Urothelium cell line (cell line): ENCODE measurements at regions not wholly inside any gene's neighbourhood (a gene's known extent, or its start where the extent isn't known, plus 50 kb on each side); places are given as distances from the start of the nearest gene placed in this dataset.

Experiments used
- DNase-seq: peaks from one replicate; pipeline ENCODE4 v3.0.0; 2011; ENCODE audit warnings: low spot score, mixed read lengths
- FAIRE-seq: peaks from 2 replicates; lab custom pipeline; 2011; peaks lifted over from hg19 to GRCh38; lab: Jason Lieb, UNC

DNA sequence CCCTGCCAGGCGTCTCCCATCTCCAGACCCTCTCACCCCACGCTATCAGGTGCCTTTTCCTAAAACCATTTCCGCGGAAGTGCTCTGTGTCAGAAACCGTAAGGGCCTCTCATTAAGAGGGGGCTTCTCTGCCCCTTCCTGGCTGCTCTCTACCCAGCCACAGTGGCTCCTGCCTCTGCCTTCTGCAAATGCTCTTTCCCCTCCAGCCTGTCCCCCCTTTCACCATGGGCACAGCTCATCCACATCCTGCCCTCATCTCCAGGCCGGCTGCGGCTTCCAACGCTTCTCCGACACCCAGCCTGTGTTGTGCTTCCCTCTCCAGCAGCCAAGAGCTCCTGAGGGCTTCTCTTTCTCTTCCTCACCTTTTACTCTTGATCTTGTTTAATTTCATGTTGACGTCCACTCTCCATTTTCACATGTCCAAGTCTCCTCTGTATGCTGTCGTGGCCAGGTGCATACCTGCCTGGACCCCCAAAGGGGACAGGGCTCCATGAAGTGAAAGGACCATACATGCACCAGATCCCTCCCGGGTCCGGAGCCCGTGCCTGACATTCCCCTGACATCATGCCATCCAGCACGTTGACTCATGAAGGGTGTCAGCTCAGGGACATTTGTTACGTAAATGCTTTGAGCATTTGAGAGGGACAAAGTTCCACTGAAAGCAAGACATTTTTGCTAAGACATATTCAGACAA, 306.5 kb downstream of the AJAP1 start:
- no peak for DNase-seq

DNA sequence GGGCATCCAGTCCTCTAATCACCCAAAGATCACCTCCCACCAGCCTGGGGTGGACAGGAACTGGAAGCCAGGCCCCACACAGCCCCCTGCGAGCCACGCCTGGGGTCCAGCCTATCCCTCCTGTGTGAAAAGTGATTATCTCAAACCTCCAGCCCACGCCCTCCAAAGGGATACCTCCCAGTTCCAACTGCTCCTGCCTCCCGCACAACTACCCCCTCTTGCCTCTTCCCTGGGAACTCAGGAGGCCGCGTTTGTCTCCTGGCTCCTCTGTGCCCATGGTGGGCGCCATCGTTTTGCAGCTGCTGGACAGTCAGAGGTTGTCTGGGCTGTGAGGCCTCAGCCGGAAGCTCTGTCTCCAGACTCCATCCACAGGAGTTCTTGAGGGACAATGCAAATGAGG, 305.9 kb downstream of the AJAP1 start:
- no peak for FAIRE-seq
- no peak for DNase-seq

More for the DNA sequence above, 306.5 kb downstream of the AJAP1 start:
- no peak for FAIRE-seq

GRCh38 chr1:4959216-4959615, 304.8 kb downstream of the AJAP1 start:
- no peak for FAIRE-seq
- DNase-seq = no peak

- FAIRE-seq = no peak
Observed at GRCh38 chr1:4957027-4957426, 302.6 kb downstream of the AJAP1 start.

GRCh38 chr1:4954392-4954791, 300.0 kb downstream of the AJAP1 start:
- FAIRE-seq (no peak), DNase-seq (no peak)

More at GRCh38 chr1:4957027-4957426, 302.6 kb downstream of the AJAP1 start:
- DNase-seq = no peak

DNA sequence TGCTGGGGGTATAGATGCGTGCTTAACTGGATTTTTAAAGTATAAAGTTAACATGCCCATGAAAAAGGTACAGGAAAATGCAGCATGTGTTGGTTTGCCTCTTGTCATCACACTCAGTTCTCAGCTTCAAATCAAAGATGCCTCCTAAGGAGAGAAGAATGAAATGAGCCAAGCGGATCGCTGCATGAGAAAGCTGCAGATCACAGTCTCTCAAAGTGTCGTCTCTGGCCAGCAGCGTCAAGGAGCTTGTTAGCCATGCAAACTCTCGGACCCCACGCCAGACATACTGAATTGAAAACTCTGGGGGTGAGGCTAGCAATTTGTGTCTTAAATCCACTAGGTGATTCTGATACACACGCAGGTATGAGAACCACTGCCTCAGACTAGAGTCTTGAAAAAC, 297.2 kb downstream of the AJAP1 start:
- no peak for DNase-seq
- no peak for FAIRE-seq

DNA sequence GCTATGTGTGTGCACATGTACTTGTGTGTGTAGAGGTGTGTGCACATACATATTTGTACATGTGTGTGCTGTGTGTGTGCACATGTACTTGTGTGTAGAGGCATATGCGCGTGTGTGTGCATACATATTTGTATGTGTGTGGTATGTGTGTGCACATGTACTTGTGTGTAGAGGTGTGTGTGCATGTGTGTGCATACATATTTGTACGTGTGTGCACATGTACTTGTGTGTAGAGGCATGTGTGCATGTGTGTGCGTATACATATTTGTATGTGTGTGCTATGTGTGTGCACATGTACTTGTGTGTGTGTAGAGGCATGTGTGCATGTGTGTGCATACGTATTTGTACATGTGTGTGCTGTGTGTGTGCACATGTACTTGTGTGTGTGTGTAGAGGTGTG, 291.9 kb downstream of the AJAP1 start:
- no peak for DNase-seq

GRCh38 chr1:4944911-4945310, 290.5 kb downstream of the AJAP1 start:
- FAIRE-seq (no peak), DNase-seq (no peak)

More for the DNA sequence above, 291.9 kb downstream of the AJAP1 start:
- peak; percentile 71 for FAIRE-seq

DNA sequence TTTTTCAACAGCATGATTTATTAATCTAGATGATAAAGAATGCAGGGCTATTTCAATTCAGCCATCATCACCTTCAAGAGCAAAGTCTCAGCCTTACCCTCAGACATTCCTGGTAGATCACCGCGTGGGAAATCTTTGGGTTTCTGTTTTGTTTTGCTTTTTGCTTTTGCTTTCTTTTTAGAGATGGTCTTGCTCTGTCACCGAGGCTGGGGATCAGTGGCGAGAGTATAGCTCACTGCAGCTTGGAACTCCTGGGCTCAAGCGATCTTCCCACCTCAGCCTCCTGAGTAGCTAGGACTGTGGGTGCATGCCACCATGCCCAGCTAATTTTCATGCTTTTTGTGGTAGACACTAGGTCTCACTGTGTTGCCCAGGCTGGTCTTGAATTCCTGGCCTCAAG, 289.7 kb downstream of the AJAP1 start:
- DNase-seq (no peak), FAIRE-seq (no peak)

- FAIRE-seq = peak; percentile 98
- no peak for DNase-seq
Observed at GRCh38 chr1:4939266-4939665, 284.9 kb downstream of the AJAP1 start.

- FAIRE-seq (no peak), DNase-seq (no peak)
Observed at GRCh38 chr1:4937876-4938534, 283.6 kb downstream of the AJAP1 start.

DNA sequence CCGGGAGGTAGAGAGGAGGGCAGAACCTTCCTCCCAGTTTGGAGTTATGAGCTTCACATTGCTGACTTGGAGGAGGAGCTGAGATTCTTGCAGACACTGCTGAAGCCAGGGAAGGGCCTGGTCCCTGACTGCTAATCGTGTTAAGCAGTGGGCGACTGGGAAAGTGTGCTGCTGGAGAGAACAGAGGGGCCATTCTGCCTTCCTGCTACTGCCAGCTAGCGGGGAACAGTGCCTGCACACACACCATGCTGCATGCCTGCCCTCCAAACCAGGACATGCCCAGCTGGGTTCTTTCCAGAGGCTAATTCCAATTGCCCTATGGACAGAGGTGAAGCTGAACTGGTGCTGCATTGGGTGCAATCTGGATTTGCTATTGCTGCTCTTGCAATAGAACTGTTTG, 281.4 kb downstream of the AJAP1 start:
- no peak for FAIRE-seq
- no peak for DNase-seq

DNA sequence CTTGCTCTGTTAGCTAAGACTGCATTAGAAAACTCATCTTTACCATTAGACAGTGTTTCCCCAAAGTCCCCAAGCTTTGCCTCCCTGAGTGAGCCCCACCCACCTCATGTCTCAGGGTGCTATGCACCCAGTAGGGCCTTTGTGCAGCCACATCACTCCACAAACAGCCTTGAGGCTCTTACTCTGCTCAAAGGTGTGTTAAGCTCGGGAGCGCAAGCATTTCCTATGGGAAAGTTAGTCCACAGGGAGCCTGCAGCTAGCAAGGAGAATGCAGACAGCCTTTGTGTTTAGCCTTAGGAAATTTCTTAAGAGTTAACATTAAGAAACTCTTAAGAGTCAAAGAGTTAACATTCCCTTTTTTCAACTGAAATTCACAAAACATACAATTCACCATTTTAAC, 278.8 kb downstream of the AJAP1 start:
- FAIRE-seq (no peak), DNase-seq (no peak)

DNA sequence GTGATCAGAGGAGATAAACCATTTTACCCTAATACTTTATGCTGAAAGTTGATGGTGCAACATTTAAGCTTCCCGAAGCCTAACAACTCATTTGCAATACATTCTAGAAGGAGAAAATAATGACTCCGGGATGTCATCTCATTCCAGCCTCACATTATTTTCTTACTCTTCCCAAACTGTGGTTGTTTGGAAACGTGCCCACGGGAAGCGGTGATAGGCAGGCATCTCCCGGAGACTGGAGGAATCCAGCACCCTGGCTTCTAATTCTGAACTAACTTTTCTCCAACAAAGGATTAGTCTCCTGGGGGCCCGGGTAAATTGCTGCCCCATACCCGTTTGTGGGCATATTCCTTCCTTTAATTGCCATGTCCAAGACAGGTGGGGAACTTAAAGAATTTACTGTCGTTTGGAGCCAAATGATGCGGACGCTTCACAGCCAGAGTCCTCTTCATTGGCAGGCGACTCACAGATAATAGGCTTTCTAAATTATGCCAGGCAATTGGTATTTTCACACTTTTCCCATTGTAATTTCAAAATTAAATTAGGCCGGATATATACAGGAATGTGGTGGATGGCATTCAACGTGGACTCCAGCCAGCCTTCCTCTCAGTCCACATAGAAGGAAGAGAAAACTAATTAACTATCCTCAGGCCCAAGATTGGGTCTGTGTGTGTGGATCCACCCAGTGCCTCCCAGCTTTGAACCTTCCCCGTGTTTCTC, 278.1 kb downstream of the AJAP1 start:
- DNase-seq (no peak), FAIRE-seq (no peak)

DNA sequence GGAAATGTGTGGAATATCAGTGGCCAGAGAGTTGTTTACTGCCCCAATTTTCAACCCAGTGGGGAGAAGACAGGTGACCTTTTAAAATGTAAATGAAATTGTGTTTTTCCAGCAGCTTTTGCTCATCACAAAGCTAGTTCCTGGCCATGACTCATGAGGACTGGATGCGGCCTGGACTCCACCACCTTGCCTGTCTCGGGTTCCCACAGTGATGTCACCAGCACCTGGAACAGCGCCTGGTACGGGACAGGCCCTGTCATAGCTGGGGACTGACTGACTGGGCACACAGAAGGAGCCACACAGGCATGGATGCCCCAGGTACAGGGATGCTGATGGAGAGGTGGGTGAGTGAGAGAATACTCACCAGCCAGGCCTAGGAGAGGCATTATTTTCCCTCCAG, 277.1 kb downstream of the AJAP1 start:
- no peak for FAIRE-seq
- peak; percentile 81 for DNase-seq

DNA sequence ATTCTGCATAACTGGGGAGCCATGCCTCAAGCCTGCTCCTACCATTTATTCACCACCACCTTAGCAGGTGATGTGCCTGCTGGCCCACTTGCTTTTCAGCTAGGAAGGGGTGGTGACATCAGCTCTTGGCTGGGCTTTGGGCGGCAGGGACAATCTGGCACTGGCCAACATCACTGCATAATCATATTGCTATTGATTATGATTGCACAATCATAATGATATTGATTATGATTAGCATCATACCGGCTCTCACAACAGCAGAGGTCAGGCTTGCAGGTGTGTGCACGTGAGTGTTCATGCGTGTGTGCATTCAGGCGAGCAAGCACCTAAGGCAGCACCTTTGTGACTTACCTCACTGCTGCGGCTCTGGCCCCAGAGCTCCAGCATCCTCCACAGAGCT, 273.8 kb downstream of the AJAP1 start:
- DNase-seq = no peak
- no peak for FAIRE-seq

DNA sequence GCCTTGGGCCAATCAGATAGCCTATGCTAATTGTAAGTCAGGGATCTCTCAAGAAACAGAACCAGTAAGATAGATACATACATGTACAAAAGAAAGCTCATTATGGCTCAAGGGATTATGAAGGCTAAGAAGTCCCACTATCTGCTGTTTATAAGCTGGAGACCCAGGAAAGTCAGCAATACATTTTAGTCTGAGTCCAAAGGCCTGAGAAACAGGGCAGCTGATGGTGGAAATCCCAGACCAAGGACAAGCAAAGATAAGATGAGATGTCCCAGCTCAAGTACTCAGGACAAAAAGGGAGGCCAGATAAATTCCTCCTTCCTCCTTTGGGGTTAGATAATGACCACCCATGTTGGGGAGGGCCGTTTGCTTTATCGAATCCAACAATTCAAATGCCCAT, 269.9 kb downstream of the AJAP1 start:
- DNase-seq = no peak
- FAIRE-seq = no peak

- DNase-seq (no peak), FAIRE-seq (no peak)
Observed at GRCh38 chr1:4916610-4917009, 262.2 kb downstream of the AJAP1 start.

DNA sequence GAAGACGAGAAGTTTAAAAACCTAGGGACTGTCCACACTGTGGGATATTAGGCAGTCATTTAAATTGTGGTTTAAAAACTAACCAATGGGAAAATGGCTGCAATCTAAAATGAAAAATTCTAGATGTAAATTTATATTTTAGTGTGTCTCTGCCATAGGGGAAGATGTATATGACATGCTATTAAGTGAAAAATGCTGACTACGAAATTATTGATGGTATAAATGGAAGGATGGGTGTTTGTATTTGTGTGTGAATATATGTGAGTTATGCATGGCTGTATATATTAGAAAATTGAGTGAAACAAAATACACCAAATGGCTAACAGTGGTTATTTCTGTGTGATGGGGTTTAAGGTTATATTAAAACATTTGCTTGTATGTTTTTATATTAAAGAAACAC, 260.7 kb downstream of the AJAP1 start:
- FAIRE-seq (no peak), DNase-seq (no peak)

GRCh38 chr1:4908486-4908885, 254.1 kb downstream of the AJAP1 start:
- FAIRE-seq (no peak), DNase-seq (no peak)

DNA sequence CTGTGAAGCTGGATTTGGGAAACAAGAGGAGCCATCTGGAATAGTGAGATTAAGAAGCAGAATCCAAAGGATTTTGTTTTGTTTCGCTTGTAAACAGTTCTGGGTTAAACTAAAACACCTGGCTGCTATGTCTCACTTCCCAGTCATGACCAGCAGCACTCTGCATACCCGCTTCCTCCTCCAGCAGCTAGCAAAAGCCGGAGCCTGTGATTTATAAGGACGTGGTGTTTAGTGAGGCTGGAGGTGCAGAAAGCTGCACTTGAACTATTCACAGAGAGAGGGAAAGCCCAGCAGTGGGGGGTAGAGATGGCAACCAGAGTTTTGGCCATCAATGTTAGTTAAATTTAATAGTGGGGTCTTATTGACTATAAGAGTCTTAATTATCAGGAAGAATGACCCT, 240.2 kb downstream of the AJAP1 start:
- FAIRE-seq = no peak
- no peak for DNase-seq

DNA sequence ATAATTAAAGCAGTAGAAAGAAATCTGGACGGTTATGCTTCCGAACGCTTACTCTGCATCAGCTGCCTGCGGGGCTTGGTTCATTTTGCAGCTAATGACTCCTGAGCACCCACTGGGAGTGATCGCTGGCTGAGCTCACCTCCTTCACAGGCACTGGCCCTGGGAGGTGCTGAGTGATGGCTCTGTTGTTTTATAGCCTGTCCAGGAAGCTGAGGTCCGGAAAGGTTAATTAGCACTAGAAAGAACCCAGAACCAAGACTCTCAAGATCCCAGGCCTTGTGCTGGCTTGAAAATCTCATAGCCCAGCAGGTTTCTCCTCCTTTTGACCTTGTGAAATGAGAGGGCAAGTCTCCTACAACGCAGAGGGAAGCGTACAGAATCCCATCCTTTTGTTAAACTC, 226.2 kb downstream of the AJAP1 start:
- DNase-seq = no peak
- no peak for FAIRE-seq
